ENCODE measurements at regions not wholly inside any gene's neighbourhood (a gene's known extent, or its start where the extent isn't known, plus 50 kb on each side); places are given as distances from the start of the nearest gene placed in this dataset.

- no peak for TF ChIP-seq EGR1 (IDR thresholded peaks at IDR 0.05; ENCODE audit: borderline replicate concordance in 1 of 2, low read depth in 2 of 2, low read length in 2 of 2)
- no peak for TF ChIP-seq ZNF384 (IDR thresholded peaks at IDR 0.05; ENCODE audit: borderline replicate concordance, low read depth, low read length)
- no peak for TF ChIP-seq CTCF (IDR thresholded peaks at IDR 0.05 in 2 of 3, conservative IDR thresholded peaks at IDR 0.05 in 1 of 3; ENCODE audit: control insufficient read depth in 2 of 3, extremely low read depth in 1 of 3, insufficient read depth in 1 of 3, low read depth in 3 of 3, low read length in 3 of 3)
- TF ChIP-seq PKNOX1 (IDR thresholded peaks at IDR 0.05) = no peak
Measured at GRCh38 chr5:60493372-60493771, 206.6 kb downstream of the DEPDC1B start.
